Stimulated activated effector memory CD8-positive, alpha-beta T cell treated with anti-CD3 and anti-CD28 coated beads, Interleukin-12 subunit alpha, Interleukin-12 subunit beta, amount 100 ng/mL, for 72 hours (primary cell): ENCODE measurements at regions not wholly inside any gene's neighbourhood (a gene's known extent, or its start where the extent isn't known, plus 50 kb on each side); places are given as distances from the start of the nearest gene placed in this dataset.
A peak's percentile ranks its signal among the peaks of the same experiment; 100 is the strongest.

ENCODE experiments used
- ATAC-seq: fragments of 150-1000 bp; cut with Tn5 transposase; 2 replicates; pipeline ENCODE4 v1.10.0; 2021
- DNase-seq, 2 donors: peaks; one replicate each; pipeline ENCODE4 v3.0.0; 2021 to 2022; ENCODE audit warnings: low spot score in 2 of 2
- H3K27ac Mint-ChIP-seq: one replicate; pipeline ENCODE4 v1.8.0; 2022; ENCODE audit warnings: mild to moderate bottlenecking, mixed read lengths
- H3K36me3 Mint-ChIP-seq: one replicate; pipeline ENCODE4 v1.8.0; 2022; ENCODE audit warnings: mild to moderate bottlenecking, mixed read lengths
- H3K4me1 Mint-ChIP-seq: one replicate; pipeline ENCODE4 v1.8.0; 2022; ENCODE audit warnings: mixed read lengths
- H3K4me3 Mint-ChIP-seq: one replicate; pipeline ENCODE4 v1.8.0; 2022; ENCODE audit warnings: mild to moderate bottlenecking, mixed read lengths
- H3K9me3 Mint-ChIP-seq: one replicate; pipeline ENCODE4 v1.8.0; 2022; ENCODE audit warnings: mixed read lengths

DNA sequence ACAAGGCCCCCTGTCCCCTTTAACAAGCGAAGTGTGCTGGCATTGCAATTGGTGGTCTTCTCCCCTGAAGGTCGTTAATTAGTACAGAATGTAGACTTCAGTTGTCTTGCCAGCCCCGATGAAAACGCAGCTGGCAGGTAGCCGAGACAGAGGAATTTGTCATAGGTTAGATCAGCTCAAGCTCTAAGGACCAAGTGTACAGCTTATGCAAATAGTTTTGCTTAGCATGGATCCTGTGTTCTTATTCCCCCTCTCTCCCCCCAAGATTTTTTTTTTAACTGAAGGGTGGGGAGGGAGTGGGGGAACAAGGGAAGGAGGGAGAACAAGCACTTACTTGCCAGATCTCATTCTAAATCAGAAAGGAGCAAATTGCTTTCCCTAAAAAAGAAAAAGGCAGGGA, 58.6 kb upstream of the PARP11 start:
- no peaks in the 10 kb centered on the region for H3K36me3 Mint-ChIP-seq
- H3K9me3 Mint-ChIP-seq: no peaks in the 10 kb centered on the region
- ATAC-seq (no peak), DNase-seq (no peak)
- no peak overlapping the region for H3K4me3 Mint-ChIP-seq
- H3K27ac Mint-ChIP-seq: no peak overlapping the region
- peaks cover 16% of the 10 kb centered on the region for H3K4me1 Mint-ChIP-seq

DNA sequence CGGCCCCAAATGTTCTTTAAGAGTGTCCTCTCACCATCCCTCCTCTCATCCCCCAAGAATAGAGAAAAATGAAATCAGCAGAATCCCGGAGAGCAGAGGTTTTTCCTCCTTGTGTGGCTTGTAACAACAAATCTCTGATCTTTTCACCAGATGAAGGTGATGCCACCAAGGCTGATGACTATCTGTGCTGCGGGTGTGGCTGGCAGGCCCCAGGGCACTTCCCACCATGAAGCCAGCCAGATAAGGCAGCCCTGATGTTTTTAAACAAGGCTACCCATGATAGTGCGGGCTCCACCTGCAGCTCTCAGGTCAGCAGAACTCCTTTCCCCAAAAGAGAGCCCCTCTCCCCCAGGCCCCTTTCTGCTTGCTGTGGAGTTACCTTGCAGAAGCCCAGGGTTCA, 58.0 kb upstream of the PARP11 start:
- no peaks in the 10 kb centered on the region for H3K9me3 Mint-ChIP-seq
- H3K27ac Mint-ChIP-seq: no peak overlapping the region
- H3K4me3 Mint-ChIP-seq: no peak overlapping the region
- ATAC-seq (peak; percentile 34), DNase-seq (no peak)
- peaks cover 16% of the 10 kb centered on the region for H3K4me1 Mint-ChIP-seq
- H3K36me3 Mint-ChIP-seq: no peaks in the 10 kb centered on the region

DNA sequence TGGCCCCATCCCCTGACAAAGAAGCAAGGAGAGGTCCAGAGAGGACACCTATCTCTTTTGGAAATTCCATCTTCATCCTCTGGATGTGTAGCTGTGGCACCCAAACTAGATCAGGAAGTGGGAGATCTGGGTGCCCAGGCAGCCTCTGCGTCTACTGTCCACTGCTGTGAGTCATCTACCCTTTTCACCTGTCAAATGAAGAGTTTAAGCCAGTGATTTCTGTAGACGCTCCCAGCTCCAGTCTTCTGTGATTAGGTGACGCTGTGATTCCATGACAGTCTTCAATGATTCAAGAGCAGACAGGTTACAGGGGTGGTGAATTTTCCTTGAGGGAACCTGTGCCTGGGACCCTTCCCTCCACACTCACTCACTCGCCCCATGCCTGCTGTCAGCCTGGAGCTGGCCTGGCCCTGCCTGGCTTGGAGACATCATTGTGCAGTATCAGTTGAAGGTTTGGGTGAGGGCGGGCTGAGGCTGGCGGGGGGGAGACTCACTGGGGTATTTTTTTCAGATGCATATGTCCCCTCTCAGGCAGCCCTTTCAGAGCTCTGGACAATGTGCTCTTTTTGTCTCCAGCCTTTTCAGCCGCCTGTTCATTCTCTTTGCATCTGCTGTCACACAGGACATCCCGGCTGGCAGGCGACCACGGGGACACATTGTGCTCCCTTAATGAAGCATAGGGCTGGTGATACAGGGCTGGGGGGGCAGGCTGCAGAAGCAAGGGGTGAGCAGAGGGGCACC, 56.8 kb upstream of the PARP11 start:
- Mint-ChIP-seq H3K36me3 (no peaks in the 10 kb centered on the region), H3K9me3 (no peaks in the 10 kb centered on the region), H3K27ac (no peak overlapping the region), H3K4me1 (peaks cover 13% of the 10 kb centered on the region), H3K4me3 (no peak overlapping the region)
- ATAC-seq: no peak
- no peak for DNase-seq

DNA sequence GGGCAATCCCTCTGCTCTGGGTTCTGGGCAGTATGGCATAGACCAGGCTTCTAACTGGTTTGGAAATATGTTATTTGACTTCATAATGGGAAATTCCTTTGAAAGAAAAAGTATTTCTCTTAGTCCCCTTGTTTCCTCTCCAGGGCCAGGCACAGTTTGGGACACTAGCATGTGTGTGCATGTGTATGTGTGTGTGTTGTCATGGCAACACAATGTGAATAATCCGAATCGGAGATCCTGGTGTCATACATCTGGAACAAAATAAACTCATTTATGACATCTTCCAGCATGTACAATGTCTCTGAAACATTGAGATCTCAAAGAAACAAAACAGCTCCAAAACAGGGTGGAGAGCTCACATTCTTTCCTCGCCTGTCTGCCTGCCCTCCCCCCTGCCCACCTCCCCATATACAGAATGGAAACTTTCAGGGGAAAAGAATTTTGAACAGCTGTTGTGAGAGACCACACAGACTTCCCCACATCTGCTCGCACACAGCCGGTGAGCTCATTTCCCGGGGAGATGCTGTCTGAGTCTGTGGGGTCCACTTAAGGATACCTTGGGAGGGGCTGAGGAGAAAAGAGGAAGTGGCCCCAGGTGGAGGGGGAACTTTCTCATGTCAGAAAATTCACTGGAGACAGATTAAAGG, 55.5 kb upstream of the PARP11 start:
- H3K36me3 Mint-ChIP-seq: no peaks in the 10 kb centered on the region
- H3K27ac Mint-ChIP-seq: no peak overlapping the region
- H3K4me3 Mint-ChIP-seq: no peak overlapping the region
- no peak for DNase-seq
- no peaks in the 10 kb centered on the region for H3K9me3 Mint-ChIP-seq
- H3K4me1 Mint-ChIP-seq: peaks cover 4% of the 10 kb centered on the region
- no peak for ATAC-seq

DNA sequence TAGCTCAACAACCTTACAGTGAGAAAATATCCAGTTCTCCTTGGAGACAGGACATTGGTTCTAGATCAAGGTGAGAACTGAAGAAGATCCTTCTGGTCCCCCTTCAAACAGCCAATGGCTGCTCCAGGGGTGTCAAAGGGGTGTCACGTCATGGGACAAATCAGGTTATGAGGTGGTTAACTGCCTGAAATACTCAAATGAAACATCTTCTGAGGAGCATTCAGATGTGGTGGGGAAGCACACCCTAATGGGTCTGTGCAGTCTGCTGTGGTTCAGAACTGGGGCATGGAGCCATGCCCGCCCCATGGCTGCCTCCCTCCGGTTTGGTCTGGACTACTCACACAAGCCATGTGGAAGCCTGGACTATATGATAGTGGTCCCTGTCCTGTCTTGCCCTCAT, 52.4 kb upstream of the PARP11 start:
- no peak overlapping the region for H3K27ac Mint-ChIP-seq
- ATAC-seq: no peak

DNA sequence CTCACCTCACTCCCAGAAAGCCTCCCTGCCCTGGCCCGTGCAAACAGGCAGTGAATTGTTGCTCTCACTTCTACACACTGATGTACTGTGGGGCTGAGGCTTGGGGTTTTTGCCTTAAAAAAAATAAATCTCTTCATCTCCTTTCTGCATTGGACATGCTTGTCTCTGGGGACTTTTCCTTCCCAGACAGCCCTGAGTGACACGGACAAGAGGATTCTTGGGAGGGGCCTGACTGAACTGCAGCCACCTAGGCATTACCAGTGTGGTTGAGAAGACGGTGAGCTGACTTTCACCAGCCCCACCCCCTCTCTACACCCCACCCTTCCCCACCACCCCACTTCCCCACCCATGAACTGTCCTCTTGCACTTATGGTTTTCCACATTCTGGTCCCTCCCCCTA, 51.6 kb upstream of the PARP11 start:
- Mint-ChIP-seq H3K4me1 (peaks cover 6% of the 10 kb centered on the region), H3K36me3 (no peaks in the 10 kb centered on the region), H3K4me3 (no peak overlapping the region), H3K27ac (peak overlapping the region; percentile 13), H3K9me3 (no peaks in the 10 kb centered on the region)
- ATAC-seq (peak; percentile 13), DNase-seq (no peak)

More for the DNA sequence above, 52.4 kb upstream of the PARP11 start:
- Mint-ChIP-seq H3K9me3 (no peaks in the 10 kb centered on the region), H3K4me3 (no peak overlapping the region), H3K36me3 (no peaks in the 10 kb centered on the region), H3K4me1 (peaks cover 6% of the 10 kb centered on the region)
- DNase-seq: no peak

DNA sequence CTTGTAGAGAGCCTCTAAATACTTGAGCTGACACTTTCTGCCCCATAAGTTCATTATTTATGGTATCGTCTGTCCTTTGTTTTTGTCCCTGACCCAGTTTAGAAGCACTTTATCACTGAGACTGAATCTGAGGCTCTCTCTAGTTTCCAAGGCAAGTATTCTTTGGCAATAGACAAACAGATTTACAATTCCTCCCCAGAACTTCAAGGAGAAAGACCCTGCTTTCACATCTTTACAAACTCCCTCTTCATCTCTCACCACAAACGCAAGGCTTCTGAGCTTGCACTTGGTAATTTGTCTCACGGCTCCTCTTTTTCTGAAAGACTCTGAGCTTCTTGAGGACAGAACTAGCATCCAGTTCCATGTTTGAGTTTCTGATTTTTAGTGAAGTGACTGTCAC, 49.8 kb upstream of the PARP11 start:
- Mint-ChIP-seq H3K4me3 (no peak overlapping the region), H3K36me3 (no peaks in the 10 kb centered on the region), H3K4me1 (peaks cover 6% of the 10 kb centered on the region), H3K9me3 (no peaks in the 10 kb centered on the region), H3K27ac (no peak overlapping the region)
- ATAC-seq (no peak), DNase-seq (no peak)
